ENCODE measurements at regions not wholly inside any gene's neighbourhood (a gene's known extent, or its start where the extent isn't known, plus 50 kb on each side); places are given as distances from the start of the nearest gene placed in this dataset.

DNA sequence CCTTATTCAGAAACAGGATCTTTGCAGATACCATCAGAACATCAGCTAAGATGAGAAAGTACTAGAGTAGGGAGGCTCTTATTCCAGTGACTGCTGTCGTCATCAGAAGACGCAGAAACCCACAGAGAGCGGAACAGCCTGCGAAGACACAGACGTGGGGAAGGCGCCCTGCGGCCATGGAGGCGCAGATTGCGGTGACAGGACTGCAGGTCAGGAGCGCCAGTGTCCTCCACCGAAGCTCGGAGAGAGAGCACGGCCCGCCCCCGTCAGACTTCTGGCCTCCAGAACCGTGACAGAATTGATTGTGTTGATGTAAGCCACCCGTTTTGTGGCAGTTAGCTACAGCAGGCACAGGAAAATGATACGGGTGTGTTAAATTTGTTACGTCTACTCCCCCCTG is 275.5 kb downstream of the EFNB2 start:
- POLR2A ChIA-PET, result interaction anchor here (0.6 kb wide), 1 partner anchor 1807 kb away, joined by 3 read pairs; no protein-coding TSS in a partner anchor
- H2AFZ ChIP-seq (ENCODE audit: low read length), result no peak overlapping the region

DNA sequence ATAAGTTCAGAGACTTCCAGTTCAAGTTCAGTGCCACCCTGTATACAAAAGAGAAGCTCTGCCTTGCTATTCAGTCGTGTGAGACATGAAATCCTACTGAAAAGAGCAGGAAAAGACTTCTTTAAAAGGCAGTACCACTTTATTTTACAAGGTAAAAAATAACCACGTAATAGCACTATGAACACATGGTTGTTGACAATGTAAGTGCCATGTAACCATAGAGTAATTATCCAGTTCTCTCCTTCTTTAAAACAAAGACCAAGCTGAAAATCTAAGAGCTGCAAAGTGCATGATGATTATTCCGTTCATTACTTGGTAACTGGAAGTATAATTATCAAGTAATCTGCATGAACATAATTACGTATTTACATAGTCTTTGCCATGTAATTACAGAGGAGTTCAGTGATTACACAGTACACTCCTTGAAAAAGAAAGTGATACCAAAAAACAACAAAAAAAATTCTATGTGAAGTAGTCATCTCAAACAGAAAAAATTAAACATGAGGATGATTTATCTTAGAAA is 288.7 kb downstream of the EFNB2 start:
- TF ChIP-seq EZH2phosphoT487 (IDR thresholded peaks at IDR 0.05; ENCODE audit: borderline replicate concordance, low read depth, low read length) (no peak), CTCF (conservative IDR thresholded peaks at IDR 0.05; ENCODE audit: low read length) (no peak)
- DNase-seq (ENCODE audit: low spot score), result no peak
- no peak overlapping the region for H3K27ac ChIP-seq (ENCODE audit: low read depth, low read length, poor library complexity, severe bottlenecking)
- no TSS peak for BruUV-seq (replicated peaks)
- H4K20me1 ChIP-seq (ENCODE audit: insufficient read depth, low read length), result no peaks in the 10 kb centered on the region
- no peaks in the 10 kb centered on the region for H3K9me3 ChIP-seq (ENCODE audit: low read length)
- no peaks in the 10 kb centered on the region for H3K79me2 ChIP-seq (ENCODE audit: insufficient read depth, low read depth, low read length)
- H2AFZ ChIP-seq (ENCODE audit: low read length), result no peak overlapping the region
- no peaks in the 10 kb centered on the region for H3K4me1 ChIP-seq (ENCODE audit: insufficient read depth, low read length, poor library complexity, severe bottlenecking)
- no peak overlapping the region for H3K4me2 ChIP-seq (ENCODE audit: low read length)
- CTCF ChIA-PET (ENCODE audit: unreplicated experiment), result no interaction called here
- no peak overlapping the region for H3K4me3 ChIP-seq (ENCODE audit: low read depth, low read length, poor library complexity, severe bottlenecking)
- POLR2A ChIA-PET, result no interaction called here
- intact Hi-C loops (cut with micrococcal nuclease; ENCODE audit: unreplicated experiment), result no loop called here
- H3K9me2 ChIP-seq (ENCODE audit: insufficient read depth, low read length), result no peaks in the 10 kb centered on the region
- H3K36me3 ChIP-seq (ENCODE audit: insufficient read depth, low read length), result no peaks in the 10 kb centered on the region

More for the DNA sequence above, 275.5 kb downstream of the EFNB2 start:
- no peak overlapping the region for H3K4me3 ChIP-seq (ENCODE audit: low read depth, low read length, poor library complexity, severe bottlenecking)
- no peaks in the 10 kb centered on the region for H3K36me3 ChIP-seq (ENCODE audit: insufficient read depth, low read length)
- H3K79me2 ChIP-seq (ENCODE audit: insufficient read depth, low read depth, low read length), result no peaks in the 10 kb centered on the region
- H3K4me1 ChIP-seq (ENCODE audit: insufficient read depth, low read length, poor library complexity, severe bottlenecking), result no peaks in the 10 kb centered on the region
- intact Hi-C loops (cut with micrococcal nuclease; ENCODE audit: unreplicated experiment), result no loop called here
- H3K9me2 ChIP-seq (ENCODE audit: insufficient read depth, low read length), result no peaks in the 10 kb centered on the region
- H3K27ac ChIP-seq (ENCODE audit: low read depth, low read length, poor library complexity, severe bottlenecking), result no peak overlapping the region
- no peak for DNase-seq (ENCODE audit: low spot score)
- no peaks in the 10 kb centered on the region for H4K20me1 ChIP-seq (ENCODE audit: insufficient read depth, low read length)
- H3K9me3 ChIP-seq (ENCODE audit: low read length), result no peaks in the 10 kb centered on the region
- BruUV-seq (replicated peaks), result no TSS peak
- no peak overlapping the region for H3K4me2 ChIP-seq (ENCODE audit: low read length)
- TF ChIP-seq CTCF (conservative IDR thresholded peaks at IDR 0.05; ENCODE audit: low read length), result no peak
- no peak for TF ChIP-seq EZH2phosphoT487 (IDR thresholded peaks at IDR 0.05; ENCODE audit: borderline replicate concordance, low read depth, low read length)
- CTCF ChIA-PET (ENCODE audit: unreplicated experiment), result no interaction called here

DNA sequence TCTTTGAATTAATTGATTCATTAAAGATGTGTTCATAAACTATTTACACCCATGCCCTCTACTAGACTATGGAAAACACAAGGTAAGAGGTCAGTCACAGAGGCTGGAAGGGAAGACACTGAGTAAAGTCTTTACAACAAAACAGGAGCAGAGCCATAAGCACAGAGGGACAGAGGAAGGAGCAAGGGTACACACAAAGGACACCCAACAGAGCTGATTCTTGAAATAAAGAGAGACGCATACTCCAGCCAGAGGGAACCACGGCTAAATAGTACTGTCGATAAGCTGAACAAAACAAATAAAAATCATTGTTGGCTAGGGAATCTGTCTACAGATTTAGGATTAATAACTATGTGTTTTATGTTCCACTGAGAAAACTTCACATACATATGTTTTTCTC is 289.2 kb downstream of the EFNB2 start:
- Histone ChIP-seq H3K27ac (ENCODE audit: low read depth, low read length, poor library complexity, severe bottlenecking) (no peak overlapping the region), H2AFZ (ENCODE audit: low read length) (no peak overlapping the region), H3K9me3 (ENCODE audit: low read length) (no peaks in the 10 kb centered on the region), H4K20me1 (ENCODE audit: insufficient read depth, low read length) (no peaks in the 10 kb centered on the region), H3K4me1 (ENCODE audit: insufficient read depth, low read length, poor library complexity, severe bottlenecking) (no peaks in the 10 kb centered on the region), H3K36me3 (ENCODE audit: insufficient read depth, low read length) (no peaks in the 10 kb centered on the region), H3K79me2 (ENCODE audit: insufficient read depth, low read depth, low read length) (no peaks in the 10 kb centered on the region), H3K4me2 (ENCODE audit: low read length) (no peak overlapping the region), H3K9me2 (ENCODE audit: insufficient read depth, low read length) (no peaks in the 10 kb centered on the region), H3K4me3 (ENCODE audit: low read depth, low read length, poor library complexity, severe bottlenecking) (no peak overlapping the region)
- CTCF ChIA-PET (ENCODE audit: unreplicated experiment), result no interaction called here
- TF ChIP-seq EZH2phosphoT487 (IDR thresholded peaks at IDR 0.05; ENCODE audit: borderline replicate concordance, low read depth, low read length) (no peak), CTCF (conservative IDR thresholded peaks at IDR 0.05; ENCODE audit: low read length) (no peak)
- POLR2A ChIA-PET, result no interaction called here
- intact Hi-C loops (cut with micrococcal nuclease; ENCODE audit: unreplicated experiment), result no loop called here
- DNase-seq (ENCODE audit: low spot score), result no peak
- no TSS peak for BruUV-seq (replicated peaks)

All from OCI-LY7 (cell line).